Activated naive CD8-positive, alpha-beta T cell (primary cell): ENCODE measurements at regions not wholly inside any gene's neighbourhood (a gene's known extent, or its start where the extent isn't known, plus 50 kb on each side); places are given as distances from the start of the nearest gene placed in this dataset.

Experiments
- H3K27ac Mint-ChIP-seq: one replicate; pipeline ENCODE4 v1.8.0; 2021; ENCODE audit warnings: mixed read lengths
- H3K27me3 Mint-ChIP-seq: one replicate; pipeline ENCODE4 v1.8.0; 2021; ENCODE audit warnings: mixed read lengths
- H3K36me3 Mint-ChIP-seq: one replicate; pipeline ENCODE4 v1.8.0; 2021; ENCODE audit warnings: mixed read lengths
- H3K4me1 Mint-ChIP-seq: one replicate; pipeline ENCODE4 v1.8.0; 2021; ENCODE audit warnings: low read depth, mixed read lengths
- H3K4me3 Mint-ChIP-seq: one replicate; pipeline ENCODE4 v1.8.0; 2021; ENCODE audit warnings: mild to moderate bottlenecking, mixed read lengths
- H3K9me3 Mint-ChIP-seq: one replicate; pipeline ENCODE4 v1.8.0; 2021; ENCODE audit warnings: low read depth, mixed read lengths

GRCh38 chr10:113463083-113463482, 89.8 kb upstream of the HABP2 start:
- Mint-ChIP-seq H3K27ac (no peak overlapping the region), H3K9me3 (no peaks in the 10 kb centered on the region), H3K36me3 (no peaks in the 10 kb centered on the region), H3K4me1 (no peaks in the 10 kb centered on the region), H3K27me3 (peaks cover 7% of the 10 kb centered on the region), H3K4me3 (no peak overlapping the region)

- Mint-ChIP-seq H3K4me1 (no peaks in the 10 kb centered on the region), H3K27me3 (peaks cover 6% of the 10 kb centered on the region), H3K4me3 (no peak overlapping the region), H3K27ac (no peak overlapping the region), H3K36me3 (no peaks in the 10 kb centered on the region), H3K9me3 (no peaks in the 10 kb centered on the region)
These were observed 89.1 kb upstream of the HABP2 start for GRCh38 chr10:113463777-113464176.

GRCh38 chr10:113469796-113470195, 83.1 kb upstream of the HABP2 start:
- no peak overlapping the region for H3K4me3 Mint-ChIP-seq
- H3K4me1 Mint-ChIP-seq: no peaks in the 10 kb centered on the region
- no peak overlapping the region for H3K27ac Mint-ChIP-seq
- no peaks in the 10 kb centered on the region for H3K36me3 Mint-ChIP-seq
- no peaks in the 10 kb centered on the region for H3K9me3 Mint-ChIP-seq
- H3K27me3 Mint-ChIP-seq: peaks cover 1% of the 10 kb centered on the region

GRCh38 chr10:113470372-113471240, 82.2 kb upstream of the HABP2 start:
- H3K4me1 Mint-ChIP-seq: no peaks in the 10 kb centered on the region
- no peaks in the 10 kb centered on the region for H3K9me3 Mint-ChIP-seq
- no peaks in the 10 kb centered on the region for H3K36me3 Mint-ChIP-seq
- no peak overlapping the region for H3K4me3 Mint-ChIP-seq
- H3K27ac Mint-ChIP-seq: no peak overlapping the region
- H3K27me3 Mint-ChIP-seq: peaks cover 1% of the 10 kb centered on the region

GRCh38 chr10:113471241-113471996, 81.4 kb upstream of the HABP2 start:
- H3K27ac Mint-ChIP-seq: no peak overlapping the region
- H3K4me3 Mint-ChIP-seq: no peak overlapping the region
- no peaks in the 10 kb centered on the region for H3K4me1 Mint-ChIP-seq
- H3K9me3 Mint-ChIP-seq: no peaks in the 10 kb centered on the region
- H3K27me3 Mint-ChIP-seq: peaks cover 1% of the 10 kb centered on the region
- no peaks in the 10 kb centered on the region for H3K36me3 Mint-ChIP-seq

- Mint-ChIP-seq H3K27ac (no peak overlapping the region), H3K9me3 (peaks cover under 1% of the 10 kb centered on the region), H3K4me3 (no peak overlapping the region), H3K36me3 (no peaks in the 10 kb centered on the region), H3K27me3 (peaks cover 1% of the 10 kb centered on the region), H3K4me1 (no peaks in the 10 kb centered on the region)
These were observed 79.8 kb upstream of the HABP2 start for GRCh38 chr10:113473011-113473410.

- Mint-ChIP-seq H3K4me3 (no peak overlapping the region), H3K36me3 (no peaks in the 10 kb centered on the region), H3K4me1 (no peaks in the 10 kb centered on the region), H3K9me3 (peaks cover 6% of the 10 kb centered on the region), H3K27ac (no peak overlapping the region), H3K27me3 (peaks cover 1% of the 10 kb centered on the region)
These were observed 79.0 kb upstream of the HABP2 start for GRCh38 chr10:113473851-113474250.

GRCh38 chr10:113474752-113475151, 78.1 kb upstream of the HABP2 start:
- Mint-ChIP-seq H3K36me3 (no peaks in the 10 kb centered on the region), H3K27ac (no peak overlapping the region), H3K27me3 (peaks cover 1% of the 10 kb centered on the region), H3K9me3 (peaks cover 6% of the 10 kb centered on the region), H3K4me1 (no peaks in the 10 kb centered on the region), H3K4me3 (no peak overlapping the region)

- H3K27me3 Mint-ChIP-seq: peaks cover 1% of the 10 kb centered on the region
- H3K27ac Mint-ChIP-seq: no peak overlapping the region
- H3K9me3 Mint-ChIP-seq: peaks cover 13% of the 10 kb centered on the region
- H3K4me3 Mint-ChIP-seq: no peak overlapping the region
- H3K36me3 Mint-ChIP-seq: no peaks in the 10 kb centered on the region
- H3K4me1 Mint-ChIP-seq: no peaks in the 10 kb centered on the region
These were observed 77.5 kb upstream of the HABP2 start for GRCh38 chr10:113475381-113475807.

GRCh38 chr10:113476191-113476590, 76.7 kb upstream of the HABP2 start:
- H3K36me3 Mint-ChIP-seq: no peaks in the 10 kb centered on the region
- H3K4me3 Mint-ChIP-seq: no peak overlapping the region
- H3K9me3 Mint-ChIP-seq: peaks cover 16% of the 10 kb centered on the region
- no peak overlapping the region for H3K27ac Mint-ChIP-seq
- H3K4me1 Mint-ChIP-seq: no peaks in the 10 kb centered on the region
- peaks cover 1% of the 10 kb centered on the region for H3K27me3 Mint-ChIP-seq

- Mint-ChIP-seq H3K36me3 (no peaks in the 10 kb centered on the region), H3K27ac (no peak overlapping the region), H3K9me3 (peaks cover 18% of the 10 kb centered on the region), H3K4me3 (no peak overlapping the region), H3K4me1 (no peaks in the 10 kb centered on the region), H3K27me3 (peaks cover 1% of the 10 kb centered on the region)
These were observed 76.2 kb upstream of the HABP2 start for GRCh38 chr10:113476673-113477072.

- Mint-ChIP-seq H3K4me3 (no peak overlapping the region), H3K9me3 (peaks cover 21% of the 10 kb centered on the region), H3K36me3 (no peaks in the 10 kb centered on the region), H3K4me1 (no peaks in the 10 kb centered on the region), H3K27me3 (peaks cover 1% of the 10 kb centered on the region), H3K27ac (no peak overlapping the region)
These were observed 75.4 kb upstream of the HABP2 start for GRCh38 chr10:113477451-113477850.

GRCh38 chr10:113479346-113480080, 73.3 kb upstream of the HABP2 start:
- Mint-ChIP-seq H3K27ac (no peak overlapping the region), H3K9me3 (peaks cover 21% of the 10 kb centered on the region), H3K27me3 (peaks cover 3% of the 10 kb centered on the region), H3K4me3 (no peak overlapping the region), H3K4me1 (no peaks in the 10 kb centered on the region), H3K36me3 (no peaks in the 10 kb centered on the region)

GRCh38 chr10:113480081-113480360, 72.8 kb upstream of the HABP2 start:
- Mint-ChIP-seq H3K27me3 (peaks cover 3% of the 10 kb centered on the region), H3K4me3 (no peak overlapping the region), H3K36me3 (no peaks in the 10 kb centered on the region), H3K27ac (no peak overlapping the region), H3K4me1 (no peaks in the 10 kb centered on the region), H3K9me3 (peaks cover 21% of the 10 kb centered on the region)

GRCh38 chr10:113480851-113481502, 71.9 kb upstream of the HABP2 start:
- no peaks in the 10 kb centered on the region for H3K36me3 Mint-ChIP-seq
- peaks cover 21% of the 10 kb centered on the region for H3K9me3 Mint-ChIP-seq
- no peaks in the 10 kb centered on the region for H3K4me1 Mint-ChIP-seq
- H3K27ac Mint-ChIP-seq: no peak overlapping the region
- peaks cover 3% of the 10 kb centered on the region for H3K27me3 Mint-ChIP-seq
- H3K4me3 Mint-ChIP-seq: no peak overlapping the region
